Skeletal muscle tissue (tissue), 3 donors: ENCODE measurements at regions not wholly inside any gene's neighbourhood (a gene's known extent, or its start where the extent isn't known, plus 50 kb on each side); places are given as distances from the start of the nearest gene placed in this dataset.

Experiments
- H3K27ac ChIP-seq: one replicate; pipeline ENCODE4 v1.7.0; 2013; ENCODE audit warnings: mild to moderate bottlenecking, low read depth, low read length, inconsistent platforms
- H3K27me3 ChIP-seq, 3 donors: one replicate each; pipeline ENCODE4 v1.7.0; 2013; ENCODE audit warnings: low read length in 3 of 3; ENCODE audit not compliant: control insufficient read depth in 3 of 3, insufficient read depth in 3 of 3
- H3K36me3 ChIP-seq, 3 donors: one replicate each; pipeline ENCODE4 v1.7.0; 2013; ENCODE audit warnings: low read length in 3 of 3; ENCODE audit not compliant: control insufficient read depth in 3 of 3, insufficient read depth in 3 of 3
- H3K4me1 ChIP-seq, 3 donors: one replicate each; pipeline ENCODE4 v1.7.0; 2013; ENCODE audit warnings: low read length in 3 of 3, mild to moderate bottlenecking in 3 of 3; ENCODE audit not compliant: control insufficient read depth in 3 of 3, insufficient read depth in 3 of 3
- H3K4me3 ChIP-seq, 3 donors: one replicate each; pipeline ENCODE4 v1.7.0; 2013; ENCODE audit warnings: low read length in 3 of 3
- H3K9ac ChIP-seq, 3 donors: one replicate each; pipeline ENCODE4 v1.7.0; 2013; ENCODE audit warnings: low read length in 3 of 3, mild to moderate bottlenecking in 3 of 3, moderate library complexity in 2 of 3, low read depth in 1 of 3
- H3K9me3 ChIP-seq, 3 donors: one replicate each; pipeline ENCODE4 v1.7.0; 2013; ENCODE audit warnings: low read length in 3 of 3; ENCODE audit not compliant: control insufficient read depth in 3 of 3
- donor health status: Osteomylitis.

DNA sequence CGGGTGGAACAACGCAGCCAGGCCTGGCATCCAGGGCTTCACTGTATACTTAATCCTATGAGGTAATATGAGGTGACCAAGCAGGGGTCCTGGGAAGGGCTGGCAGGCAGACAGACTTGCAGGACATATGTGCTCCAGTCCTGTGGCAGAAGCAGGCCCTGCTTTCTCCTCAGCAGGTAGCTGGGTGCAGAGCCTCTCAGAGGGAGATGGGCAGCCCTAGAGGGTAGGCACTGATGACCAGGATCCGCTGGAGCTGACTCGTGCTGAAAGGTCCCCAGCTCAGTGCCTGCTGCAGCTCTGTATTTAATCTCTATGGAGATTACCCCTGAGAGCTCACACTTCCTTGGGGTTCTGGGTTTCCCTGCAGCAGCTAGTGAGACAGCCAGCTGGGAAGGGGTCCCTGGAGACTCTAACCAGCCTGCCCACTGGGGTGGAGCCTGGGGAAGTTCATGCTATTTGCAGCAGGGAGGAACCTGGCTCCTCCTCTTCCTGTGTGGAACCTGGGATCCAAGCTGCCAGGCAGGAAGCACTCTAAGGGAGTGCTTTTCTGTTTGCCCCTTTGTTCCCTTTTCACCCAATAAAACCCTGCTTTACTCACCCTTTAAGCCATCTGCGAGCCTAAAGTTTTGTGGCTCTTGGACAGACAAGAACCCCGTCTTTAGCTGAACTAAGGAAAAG lies 339.2 kb downstream of the DCAF12L2 start:
- Histone ChIP-seq H3K9ac (no peak overlapping the region), H3K4me3 (no peak overlapping the region), H3K9me3 (no peaks in the 10 kb centered on the region), H3K27me3 (no peaks in the 10 kb centered on the region), H3K36me3 (no peaks in the 10 kb centered on the region), H3K27ac (no peak overlapping the region), H3K4me1 (no peaks in the 10 kb centered on the region)

DNA sequence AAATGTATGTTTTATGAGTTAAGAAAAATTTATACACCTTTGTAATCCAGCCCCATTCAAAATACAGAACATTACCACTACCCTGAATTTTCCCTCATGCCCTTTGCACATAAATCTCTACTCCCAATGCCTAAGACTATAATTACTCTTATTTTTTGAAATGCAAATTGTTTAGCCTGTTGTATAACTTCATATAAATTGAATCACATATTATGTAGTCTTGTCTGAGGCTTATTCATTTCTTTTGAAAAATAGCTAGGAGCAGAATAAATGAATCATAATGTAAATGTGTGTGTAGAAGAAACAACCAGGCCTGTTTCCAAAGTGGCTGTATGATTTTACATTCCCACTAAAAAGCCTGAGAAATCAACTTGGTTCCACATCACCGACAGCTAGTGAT lies 319.8 kb downstream of the DCAF12L2 start:
- Histone ChIP-seq H3K27me3 (no peaks in the 10 kb centered on the region), H3K4me3 (no peak overlapping the region), H3K9ac (no peak overlapping the region), H3K9me3 (no peaks in the 10 kb centered on the region), H3K27ac (no peak overlapping the region), H3K4me1 (no peaks in the 10 kb centered on the region), H3K36me3 (no peaks in the 10 kb centered on the region)

GRCh38 chrX:125850693-125851092 lies 315.4 kb downstream of the DCAF12L2 start:
- H3K9me3 ChIP-seq, result no peaks in the 10 kb centered on the region
- no peak overlapping the region for H3K9ac ChIP-seq
- H3K4me3 ChIP-seq, result no peak overlapping the region
- H3K27me3 ChIP-seq, result no peaks in the 10 kb centered on the region
- no peaks in the 10 kb centered on the region for H3K4me1 ChIP-seq
- no peak overlapping the region for H3K27ac ChIP-seq
- no peaks in the 10 kb centered on the region for H3K36me3 ChIP-seq

GRCh38 chrX:125883169-125883568 lies 282.9 kb downstream of the DCAF12L2 start:
- no peaks in the 10 kb centered on the region for H3K36me3 ChIP-seq
- H3K27me3 ChIP-seq, result no peaks in the 10 kb centered on the region
- no peak overlapping the region for H3K9ac ChIP-seq
- H3K9me3 ChIP-seq, result peaks cover 0 to 3% (median 0%) of the 10 kb centered on the region in 3 donors
- H3K4me1 ChIP-seq, result no peaks in the 10 kb centered on the region
- H3K27ac ChIP-seq, result no peak overlapping the region
- H3K4me3 ChIP-seq, result no peak overlapping the region

DNA sequence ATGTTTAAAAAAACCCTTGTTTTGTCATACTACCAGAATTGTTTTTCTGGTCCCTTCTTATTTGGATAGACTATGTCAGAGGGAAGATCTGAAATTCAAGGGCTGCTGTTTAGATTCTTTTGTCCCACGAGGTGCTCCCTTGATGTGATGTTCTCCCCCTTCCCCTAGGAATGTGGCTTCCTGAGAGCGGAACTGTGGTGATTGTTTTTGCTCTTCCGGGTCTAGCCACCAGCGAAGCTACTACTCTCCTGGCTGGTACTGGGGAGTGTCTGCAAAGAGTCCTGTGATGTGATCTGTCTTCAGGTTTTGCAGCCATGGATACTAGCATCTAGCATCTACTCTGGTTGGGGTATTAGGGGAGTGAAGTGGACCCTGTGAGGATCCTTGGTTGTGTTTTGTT lies 271.1 kb downstream of the DCAF12L2 start:
- H3K36me3 ChIP-seq, result no peaks in the 10 kb centered on the region
- peaks cover 0 to 2% (median 0%) of the 10 kb centered on the region in 3 donors for H3K9me3 ChIP-seq
- no peak overlapping the region for H3K9ac ChIP-seq
- H3K27me3 ChIP-seq, result no peaks in the 10 kb centered on the region
- no peak overlapping the region for H3K4me3 ChIP-seq
- H3K27ac ChIP-seq, result no peak overlapping the region
- no peaks in the 10 kb centered on the region for H3K4me1 ChIP-seq

GRCh38 chrX:125895518-125895917 lies 270.6 kb downstream of the DCAF12L2 start:
- no peak overlapping the region for H3K9ac ChIP-seq
- no peaks in the 10 kb centered on the region for H3K27me3 ChIP-seq
- H3K27ac ChIP-seq, result no peak overlapping the region
- H3K9me3 ChIP-seq, result peaks cover 0 to 2% (median 0%) of the 10 kb centered on the region in 3 donors
- H3K36me3 ChIP-seq, result no peaks in the 10 kb centered on the region
- H3K4me3 ChIP-seq, result no peak overlapping the region
- no peaks in the 10 kb centered on the region for H3K4me1 ChIP-seq

GRCh38 chrX:125926295-125926694 lies 239.8 kb downstream of the DCAF12L2 start:
- H3K9me3 ChIP-seq, result no peaks in the 10 kb centered on the region
- H3K4me1 ChIP-seq, result no peaks in the 10 kb centered on the region
- no peaks in the 10 kb centered on the region for H3K36me3 ChIP-seq
- no peak overlapping the region for H3K9ac ChIP-seq
- no peaks in the 10 kb centered on the region for H3K27me3 ChIP-seq
- no peak overlapping the region for H3K27ac ChIP-seq
- H3K4me3 ChIP-seq, result no peak overlapping the region

DNA sequence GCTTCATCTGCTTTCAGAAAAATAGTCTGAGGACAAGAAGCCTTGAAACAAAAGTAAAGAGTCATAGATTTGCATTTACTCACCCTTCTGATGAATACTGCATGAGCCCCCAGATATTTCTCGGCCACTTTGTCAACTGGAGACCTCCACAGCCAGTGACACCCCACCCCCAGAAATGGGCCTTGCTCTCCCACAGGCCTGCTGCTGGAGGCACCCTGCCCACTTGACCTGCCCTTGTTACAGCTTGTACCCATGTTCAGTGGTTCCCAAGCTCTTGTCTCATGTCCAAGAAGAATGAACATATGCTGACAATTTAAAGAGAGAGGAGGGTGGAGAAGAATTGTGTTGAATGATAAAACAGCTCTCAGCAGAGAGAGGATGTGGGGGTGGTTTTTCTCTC lies 225.1 kb downstream of the DCAF12L2 start:
- no peaks in the 10 kb centered on the region for H3K4me1 ChIP-seq
- no peak overlapping the region for H3K4me3 ChIP-seq
- no peaks in the 10 kb centered on the region for H3K36me3 ChIP-seq
- H3K9me3 ChIP-seq, result peaks cover 0 to 3% (median 0%) of the 10 kb centered on the region in 3 donors
- H3K9ac ChIP-seq, result no peak overlapping the region
- no peaks in the 10 kb centered on the region for H3K27me3 ChIP-seq
- no peak overlapping the region for H3K27ac ChIP-seq

- no peaks in the 10 kb centered on the region for H3K4me1 ChIP-seq
- H3K27me3 ChIP-seq, result no peaks in the 10 kb centered on the region
- no peaks in the 10 kb centered on the region for H3K36me3 ChIP-seq
- H3K4me3 ChIP-seq, result no peak overlapping the region
- no peaks in the 10 kb centered on the region for H3K9me3 ChIP-seq
- no peak overlapping the region for H3K9ac ChIP-seq
- H3K27ac ChIP-seq, result no peak overlapping the region
Observed at GRCh38 chrX:125947501-125947900, 218.6 kb downstream of the DCAF12L2 start.

DNA sequence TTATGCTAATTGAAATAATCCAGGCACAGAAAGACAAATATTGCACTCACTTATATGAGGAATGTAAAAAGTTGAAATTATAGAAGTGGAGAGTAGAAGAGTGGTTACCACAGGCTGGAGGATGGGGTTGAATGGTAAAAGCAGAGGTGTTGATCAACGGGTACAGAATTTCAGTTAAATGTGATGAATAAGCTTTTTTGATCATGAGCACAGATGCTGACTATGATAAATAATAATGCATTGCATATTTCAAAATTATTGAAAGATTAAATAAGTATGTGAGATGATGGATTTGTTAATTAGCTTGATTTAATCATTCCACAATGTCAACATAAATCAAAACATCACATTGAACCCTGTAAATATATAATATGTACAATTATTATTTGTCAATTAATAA lies 213.1 kb downstream of the DCAF12L2 start:
- no peaks in the 10 kb centered on the region for H3K9me3 ChIP-seq
- H3K4me3 ChIP-seq, result no peak overlapping the region
- no peak overlapping the region for H3K9ac ChIP-seq

More for the DNA sequence above, 213.1 kb downstream of the DCAF12L2 start:
- Histone ChIP-seq H3K27ac (no peak overlapping the region), H3K36me3 (no peaks in the 10 kb centered on the region), H3K4me1 (no peaks in the 10 kb centered on the region), H3K27me3 (no peaks in the 10 kb centered on the region)
